Prostate gland (tissue), 2 donors: ENCODE measurements at regions not wholly inside any gene's neighbourhood (a gene's known extent, or its start where the extent isn't known, plus 50 kb on each side); places are given as distances from the start of the nearest gene placed in this dataset.

Experiments used
- DNase-seq: peaks from one replicate; pipeline ENCODE4 v3.0.0-alpha.2; 2019; ENCODE audit warnings: low spot score
- H3K27ac ChIP-seq, 2 donors: fragments of 200-600 bp; sonication (generic); 2 replicates each; pipeline ENCODE4 v1.5.1; 2017 to 2019
- H3K27me3 ChIP-seq: fragments of 200-600 bp; sonication (generic); replicated peaks from 2 replicates; pipeline ENCODE4 v1.5.1; 2019; ENCODE audit not compliant: insufficient read depth
- H3K36me3 ChIP-seq, 2 donors: fragments of 200-600 bp; sonication (generic); 1 replicate in 1 of 2; 2 replicates in 1 of 2; pipeline versions ENCODE4 v1.5.1 to v1.8.1; 2017 to 2019
- H3K4me1 ChIP-seq: fragments of 200-600 bp; sonication (generic); replicated peaks from 2 replicates; pipeline ENCODE4 v1.5.1; 2019
- H3K4me3 ChIP-seq, 2 donors: fragments of 200-600 bp; sonication (generic); 2 replicates each; pipeline ENCODE4 v1.5.1; 2017 to 2019
- H3K9me3 ChIP-seq: fragments of 200-600 bp; sonication (generic); 2 replicates; pipeline ENCODE4 v1.5.1; 2017
- POLR2A ChIP-seq: fragments of 450-650 bp; IDR thresholded peaks from one replicate; pipeline ENCODE4 v1.6.1; 2016; ENCODE audit warnings: antibody characterized with exemption, mild to moderate bottlenecking
- POLR2AphosphoS5 ChIP-seq: sonication (generic); formaldehyde crosslinking; IDR thresholded peaks from one replicate; pipeline ENCODE4 v1.6.1; 2017; ENCODE audit warnings: antibody characterized with exemption
- WGBS: methylation state at CpG from one replicate; pipeline ENCODE4 v1.1.5; 2018; 5-methylcytosine and 5-hydroxymethylcytosine counted together
- intact Hi-C: fragments of 100-400 bp; cut with DNase I; formaldehyde crosslinking; loops from one replicate; pipeline ENCODE4 v1.14.2; 2022
- TF ChIP-seq, protein P1 (sequence below), 4 experiments: fragments of 200-600 bp in 2 of 4; fragments of 450-650 bp in 2 of 4; sonication (generic) in 2 of 4; IDR thresholded peaks; 1 replicate in 3 of 4; 2 replicates in 1 of 4; pipeline ENCODE4 v1.5.1; 2016 to 2019; ENCODE audit warnings: antibody characterized with exemption in 4 of 4, mild to moderate bottlenecking in 2 of 4, moderate library complexity in 2 of 4

DNA sequence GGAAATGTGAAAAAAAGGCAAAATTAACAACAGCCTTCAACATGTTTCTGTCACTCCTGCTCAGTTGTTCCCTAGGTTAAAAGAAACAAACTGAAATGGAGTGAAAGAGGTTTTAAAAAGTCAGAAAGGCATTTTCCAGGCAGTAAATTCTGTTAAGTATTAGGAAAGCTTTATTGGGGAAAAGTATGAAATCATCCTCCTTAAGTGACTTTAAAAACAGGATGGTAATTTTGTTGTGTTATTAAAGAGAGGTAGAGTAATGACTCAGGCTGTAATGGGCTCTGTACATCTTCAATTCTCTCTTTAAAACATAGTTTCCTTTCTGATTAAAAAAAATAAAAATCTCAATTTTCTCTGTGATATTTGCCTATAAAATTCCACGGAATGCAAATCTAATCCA, 81.1 kb downstream of the OTOL1 start:
- H3K9me3 ChIP-seq = no peaks in the 10 kb centered on the region
- TF ChIP-seq POLR2AphosphoS5 (no peak), POLR2A (no peak)
- TF ChIP-seq, protein P1, sequence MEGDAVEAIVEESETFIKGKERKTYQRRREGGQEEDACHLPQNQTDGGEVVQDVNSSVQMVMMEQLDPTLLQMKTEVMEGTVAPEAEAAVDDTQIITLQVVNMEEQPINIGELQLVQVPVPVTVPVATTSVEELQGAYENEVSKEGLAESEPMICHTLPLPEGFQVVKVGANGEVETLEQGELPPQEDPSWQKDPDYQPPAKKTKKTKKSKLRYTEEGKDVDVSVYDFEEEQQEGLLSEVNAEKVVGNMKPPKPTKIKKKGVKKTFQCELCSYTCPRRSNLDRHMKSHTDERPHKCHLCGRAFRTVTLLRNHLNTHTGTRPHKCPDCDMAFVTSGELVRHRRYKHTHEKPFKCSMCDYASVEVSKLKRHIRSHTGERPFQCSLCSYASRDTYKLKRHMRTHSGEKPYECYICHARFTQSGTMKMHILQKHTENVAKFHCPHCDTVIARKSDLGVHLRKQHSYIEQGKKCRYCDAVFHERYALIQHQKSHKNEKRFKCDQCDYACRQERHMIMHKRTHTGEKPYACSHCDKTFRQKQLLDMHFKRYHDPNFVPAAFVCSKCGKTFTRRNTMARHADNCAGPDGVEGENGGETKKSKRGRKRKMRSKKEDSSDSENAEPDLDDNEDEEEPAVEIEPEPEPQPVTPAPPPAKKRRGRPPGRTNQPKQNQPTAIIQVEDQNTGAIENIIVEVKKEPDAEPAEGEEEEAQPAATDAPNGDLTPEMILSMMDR (IDR thresholded peaks at IDR 0.05) = no peak
- intact Hi-C loops = loop anchor here (10.0 kb wide), 1 partner anchor 77 kb away; no protein-coding TSS in a partner anchor
- H3K4me3 ChIP-seq = no peak overlapping the region
- no peaks in the 10 kb centered on the region for H3K4me1 ChIP-seq
- WGBS = 55% methylated on average over 1 of the region's 1 CpG
- H3K36me3 ChIP-seq = no peaks in the 10 kb centered on the region
- no peak overlapping the region for H3K27ac ChIP-seq
- H3K27me3 ChIP-seq = no peaks in the 10 kb centered on the region
- DNase-seq = no peak

DNA sequence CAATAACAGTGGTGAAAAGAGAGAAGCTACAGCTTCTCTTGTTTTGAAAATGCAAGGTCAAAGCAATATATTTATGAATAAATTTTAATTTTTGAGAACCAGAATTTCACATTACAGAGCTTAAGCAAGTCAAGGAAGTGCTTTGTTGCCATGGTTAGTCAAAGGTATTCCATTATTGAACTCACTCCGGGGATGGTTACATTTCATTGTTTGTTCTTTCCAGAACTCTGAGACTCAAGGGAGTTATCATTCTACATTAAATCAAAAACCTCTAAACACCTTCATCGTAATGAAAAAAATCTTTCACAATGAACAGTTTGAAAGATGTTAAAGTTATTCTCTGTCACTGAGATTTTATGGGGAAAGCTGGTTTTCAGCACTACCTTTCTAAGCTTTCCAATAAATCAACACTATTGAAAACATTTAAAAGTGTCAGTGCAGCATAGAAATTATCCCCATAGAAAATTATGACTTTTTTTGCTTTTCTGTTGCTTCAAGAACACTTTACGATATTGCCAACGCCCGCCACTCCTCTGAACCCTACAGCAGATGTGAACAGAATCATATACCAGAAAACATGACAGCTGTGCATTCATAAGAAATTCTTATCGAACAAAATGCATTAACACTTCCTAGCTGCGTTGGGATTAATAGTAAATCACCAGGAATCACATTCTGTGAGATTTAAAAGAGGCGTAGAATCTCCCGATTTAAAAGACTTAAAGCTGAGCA, 83.0 kb downstream of the OTOL1 start:
- intact Hi-C loops = loop anchor here (10.0 kb wide), 1 partner anchor 75 kb away; no protein-coding TSS in a partner anchor
- H3K9me3 ChIP-seq = no peaks in the 10 kb centered on the region
- H3K36me3 ChIP-seq = no peaks in the 10 kb centered on the region
- no peak for DNase-seq
- H3K4me1 ChIP-seq = no peaks in the 10 kb centered on the region
- H3K27ac ChIP-seq = no peak overlapping the region
- TF ChIP-seq POLR2AphosphoS5 (no peak), POLR2A (no peak)
- TF ChIP-seq, protein P1 (IDR thresholded peaks at IDR 0.05) = no peak
- no peaks in the 10 kb centered on the region for H3K27me3 ChIP-seq
- WGBS = 63% methylated on average over 9 of the region's 9 CpGs
- no peak overlapping the region for H3K4me3 ChIP-seq

DNA sequence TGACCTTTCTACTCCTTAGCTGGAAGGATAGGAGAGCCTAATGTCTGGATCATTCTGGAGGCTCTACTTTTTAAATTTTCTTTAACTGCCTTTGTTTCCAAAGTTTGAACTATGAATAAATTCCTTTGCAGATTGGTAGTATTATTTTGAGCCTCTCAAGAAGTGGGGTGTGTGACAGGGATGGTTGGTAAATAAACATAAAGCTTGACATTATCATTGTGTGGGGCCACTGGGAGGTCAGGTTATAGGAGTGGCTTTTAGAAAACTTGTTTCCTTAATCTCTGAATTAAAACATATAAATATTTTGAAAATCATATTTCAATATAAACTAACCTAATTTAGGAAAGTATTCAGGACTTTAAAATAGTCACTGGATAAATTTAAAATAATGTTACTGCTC, 89.3 kb downstream of the OTOL1 start:
- Histone ChIP-seq H3K4me1 (no peaks in the 10 kb centered on the region), H3K36me3 (no peaks in the 10 kb centered on the region), H3K4me3 (no peak overlapping the region), H3K27ac (no peak overlapping the region), H3K9me3 (no peaks in the 10 kb centered on the region), H3K27me3 (no peaks in the 10 kb centered on the region)
- DNase-seq = no peak
- intact Hi-C loops = no loop called here
- TF ChIP-seq POLR2AphosphoS5 = no peak
- no peak for TF ChIP-seq POLR2A
- TF ChIP-seq, protein P1 (IDR thresholded peaks at IDR 0.05) = no peak

DNA sequence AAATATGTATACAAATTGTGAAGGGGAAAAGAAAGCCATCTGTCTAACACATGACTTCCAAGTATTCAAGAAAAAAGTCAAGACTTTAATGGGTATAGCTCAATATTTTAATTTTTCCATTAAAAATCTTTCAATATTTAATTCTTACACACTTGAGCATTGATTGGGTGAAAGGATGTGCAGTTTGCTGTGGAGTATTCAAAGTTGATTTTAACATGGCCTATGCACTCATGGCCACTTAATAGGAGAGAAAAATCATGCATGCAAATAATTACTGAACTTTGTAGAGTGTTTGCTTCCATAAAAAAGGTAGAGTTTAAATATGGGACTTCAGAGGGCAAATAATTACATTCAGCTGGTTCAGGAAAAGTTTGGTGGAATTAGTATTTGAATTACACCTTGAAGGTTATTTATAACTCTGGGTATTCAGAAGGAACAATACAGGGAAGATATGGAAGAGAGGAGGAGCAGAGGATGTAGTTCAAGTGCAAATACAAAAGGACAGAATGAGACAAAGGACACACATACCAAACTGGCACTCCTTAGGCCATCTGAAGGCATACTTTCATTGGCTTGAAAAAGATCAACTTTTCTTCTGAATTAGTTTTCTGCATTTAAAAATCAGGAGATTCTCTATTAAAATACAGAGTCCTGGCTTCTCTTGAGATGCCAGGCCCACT, 90.1 kb downstream of the OTOL1 start:
- Histone ChIP-seq H3K9me3 (no peaks in the 10 kb centered on the region), H3K4me3 (no peak overlapping the region), H3K27ac (no peak overlapping the region), H3K36me3 (no peaks in the 10 kb centered on the region), H3K4me1 (no peaks in the 10 kb centered on the region), H3K27me3 (no peaks in the 10 kb centered on the region)
- TF ChIP-seq POLR2A (no peak), POLR2AphosphoS5 (no peak)
- TF ChIP-seq, protein P1 (IDR thresholded peaks at IDR 0.05) = no peak
- intact Hi-C loops = no loop called here
- DNase-seq = no peak

DNA sequence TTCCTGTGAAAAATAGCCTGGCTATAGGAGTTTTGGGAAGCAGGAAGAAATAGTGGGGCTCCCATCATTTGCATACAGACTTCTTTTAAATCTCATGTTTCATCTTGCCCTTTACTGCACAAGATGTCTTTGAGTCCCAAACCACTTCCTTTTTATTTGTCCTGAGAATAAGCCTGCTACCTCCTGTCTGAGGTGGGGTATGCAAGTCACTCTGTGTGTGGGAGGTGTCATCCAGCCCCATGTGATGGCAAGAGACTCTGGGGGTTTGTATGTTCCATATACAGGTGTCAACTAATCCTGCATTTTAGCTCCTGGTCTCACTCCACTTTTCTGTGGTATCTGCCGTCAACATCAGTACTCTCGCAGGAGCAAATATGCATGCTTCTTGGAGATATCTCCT, 102.0 kb downstream of the OTOL1 start:
- intact Hi-C loops = no loop called here
- H3K27ac ChIP-seq = no peak overlapping the region
- no peaks in the 10 kb centered on the region for H3K4me1 ChIP-seq
- DNase-seq = no peak
- H3K4me3 ChIP-seq = no peak overlapping the region
- TF ChIP-seq, protein P1 (IDR thresholded peaks at IDR 0.05) = no peak
- TF ChIP-seq POLR2AphosphoS5 (no peak), POLR2A (no peak)
- no peaks in the 10 kb centered on the region for H3K27me3 ChIP-seq
- no peaks in the 10 kb centered on the region for H3K36me3 ChIP-seq
- WGBS = 79% methylated on average over 2 of the region's 2 CpGs
- H3K9me3 ChIP-seq = no peaks in the 10 kb centered on the region
